ENCODE measurements at regions not wholly inside any gene's neighbourhood (a gene's known extent, or its start where the extent isn't known, plus 50 kb on each side); places are given as distances from the start of the nearest gene placed in this dataset.

GRCh38 chr7:17207220-17207619 is 91.2 kb upstream of the AHR start:
- TF ChIP-seq CTCF (IDR thresholded peaks at IDR 0.05) = no peak
- no peak for TF ChIP-seq POLR2A (IDR thresholded peaks at IDR 0.05)

Measured in uterus (tissue), 2 donors.